HG03354 (cell line): ENCODE measurements at regions not wholly inside any gene's neighbourhood (a gene's known extent, or its start where the extent isn't known, plus 50 kb on each side); places are given as distances from the start of the nearest gene placed in this dataset.

Experiments
- ATAC-seq: cut with Tn5 transposase; IDR thresholded peaks from one replicate; pipeline ENCODE4 v1.9.1; 2021; ENCODE audit warnings: mild to moderate bottlenecking; ENCODE audit not compliant: unreplicated experiment, poor library complexity, severe bottlenecking

- ATAC-seq, result no peak
Measured at GRCh38 chr7:86975914-86976313, 83.5 kb downstream of the ELAPOR2 start.

GRCh38 chr7:86975449-86975848, 84.0 kb downstream of the ELAPOR2 start:
- no peak for ATAC-seq

- ATAC-seq, result no peak
Measured at GRCh38 chr7:86972072-86972471, 87.4 kb downstream of the ELAPOR2 start.

- ATAC-seq, result no peak
Measured at GRCh38 chr7:86970986-86971385, 88.5 kb downstream of the ELAPOR2 start.

- no peak for ATAC-seq
Measured at GRCh38 chr7:86970547-86970946, 88.9 kb downstream of the ELAPOR2 start.

GRCh38 chr7:86969865-86970264, 89.6 kb downstream of the ELAPOR2 start:
- ATAC-seq, result no peak

GRCh38 chr7:86968618-86969017, 90.8 kb downstream of the ELAPOR2 start:
- no peak for ATAC-seq

- ATAC-seq, result no peak
Measured at GRCh38 chr7:86966916-86967315, 92.5 kb downstream of the ELAPOR2 start.

GRCh38 chr7:86965727-86966120, 93.7 kb downstream of the ELAPOR2 start:
- ATAC-seq, result no peak

- ATAC-seq, result no peak
Measured at GRCh38 chr7:86964973-86965726, 94.3 kb downstream of the ELAPOR2 start.

- ATAC-seq, result peak; percentile 88
Measured at GRCh38 chr7:86963599-86964230, 95.7 kb downstream of the ELAPOR2 start.

- ATAC-seq, result no peak
Measured at GRCh38 chr7:86962623-86963022, 96.8 kb downstream of the ELAPOR2 start.

GRCh38 chr7:86961686-86962085, 97.8 kb downstream of the ELAPOR2 start:
- no peak for ATAC-seq

- no peak for ATAC-seq
Measured at GRCh38 chr7:86958380-86958779, 101.1 kb downstream of the ELAPOR2 start.

- no peak for ATAC-seq
Measured at GRCh38 chr7:86956567-86956966, 102.9 kb downstream of the ELAPOR2 start.

- peak; percentile 48 for ATAC-seq
Measured at GRCh38 chr7:86955895-86956503, 103.5 kb downstream of the ELAPOR2 start.

GRCh38 chr7:86954971-86955370, 104.5 kb downstream of the ELAPOR2 start:
- ATAC-seq, result no peak

- ATAC-seq, result no peak
Measured at GRCh38 chr7:86953653-86954336, 105.7 kb downstream of the ELAPOR2 start.

GRCh38 chr7:86953219-86953618, 106.2 kb downstream of the ELAPOR2 start:
- no peak for ATAC-seq

GRCh38 chr7:86951895-86952294, 107.6 kb downstream of the ELAPOR2 start:
- no peak for ATAC-seq
